ENCODE measurements at regions not wholly inside any gene's neighbourhood (a gene's known extent, or its start where the extent isn't known, plus 50 kb on each side); places are given as distances from the start of the nearest gene placed in this dataset.

GRCh38 chr2:105641389-105641811 lies 103.3 kb upstream of the NCK2 start:
- Histone ChIP-seq H3K27me3 (ENCODE audit: insufficient read depth, low read length) (peaks cover 85% of the 10 kb centered on the region), H3K79me2 (ENCODE audit: control insufficient read depth, insufficient read depth, low read length, unreplicated experiment) (no peaks in the 10 kb centered on the region), H3K4me1 (ENCODE audit: control insufficient read depth, insufficient read depth, low read length, unreplicated experiment) (peaks cover 6% of the 10 kb centered on the region), H3K36me3 (ENCODE audit: insufficient read depth, low read length) (no peaks in the 10 kb centered on the region), H3K27ac (ENCODE audit: low read depth, low read length) (no peak overlapping the region), H2AFZ (ENCODE audit: low read length, unreplicated experiment) (no peak overlapping the region), H3K4me3 (ENCODE audit: low read depth, low read length) (no peak overlapping the region)

- no peaks in the 10 kb centered on the region for H3K36me3 ChIP-seq (ENCODE audit: insufficient read depth, low read length)
- no peak overlapping the region for H2AFZ ChIP-seq (ENCODE audit: low read length, unreplicated experiment)
- no peak overlapping the region for H3K27ac ChIP-seq (ENCODE audit: low read depth, low read length)
- H3K4me1 ChIP-seq (ENCODE audit: control insufficient read depth, insufficient read depth, low read length, unreplicated experiment): peaks cover 6% of the 10 kb centered on the region
- peaks cover 83% of the 10 kb centered on the region for H3K27me3 ChIP-seq (ENCODE audit: insufficient read depth, low read length)
- H3K79me2 ChIP-seq (ENCODE audit: control insufficient read depth, insufficient read depth, low read length, unreplicated experiment): no peaks in the 10 kb centered on the region
- no peak overlapping the region for H3K4me3 ChIP-seq (ENCODE audit: low read depth, low read length)
These were observed 104.5 kb upstream of the NCK2 start for GRCh38 chr2:105640246-105640645.

- no peaks in the 10 kb centered on the region for H3K79me2 ChIP-seq (ENCODE audit: control insufficient read depth, insufficient read depth, low read length, unreplicated experiment)
- no peak overlapping the region for H3K4me3 ChIP-seq (ENCODE audit: low read depth, low read length)
- H2AFZ ChIP-seq (ENCODE audit: low read length, unreplicated experiment): no peak overlapping the region
- H3K36me3 ChIP-seq (ENCODE audit: insufficient read depth, low read length): no peaks in the 10 kb centered on the region
- H3K27me3 ChIP-seq (ENCODE audit: insufficient read depth, low read length): peaks cover 80% of the 10 kb centered on the region
- H3K4me1 ChIP-seq (ENCODE audit: control insufficient read depth, insufficient read depth, low read length, unreplicated experiment): no peaks in the 10 kb centered on the region
- no peak overlapping the region for H3K27ac ChIP-seq (ENCODE audit: low read depth, low read length)
These were observed 108.5 kb upstream of the NCK2 start for GRCh38 chr2:105636109-105636740.

GRCh38 chr2:105635564-105635963 lies 109.1 kb upstream of the NCK2 start:
- no peaks in the 10 kb centered on the region for H3K79me2 ChIP-seq (ENCODE audit: control insufficient read depth, insufficient read depth, low read length, unreplicated experiment)
- no peaks in the 10 kb centered on the region for H3K4me1 ChIP-seq (ENCODE audit: control insufficient read depth, insufficient read depth, low read length, unreplicated experiment)
- no peak overlapping the region for H2AFZ ChIP-seq (ENCODE audit: low read length, unreplicated experiment)
- no peaks in the 10 kb centered on the region for H3K36me3 ChIP-seq (ENCODE audit: insufficient read depth, low read length)
- peaks cover 80% of the 10 kb centered on the region for H3K27me3 ChIP-seq (ENCODE audit: insufficient read depth, low read length)
- H3K27ac ChIP-seq (ENCODE audit: low read depth, low read length): no peak overlapping the region
- H3K4me3 ChIP-seq (ENCODE audit: low read depth, low read length): no peak overlapping the region

GRCh38 chr2:105634198-105634597 lies 110.5 kb upstream of the NCK2 start:
- Histone ChIP-seq H3K27me3 (ENCODE audit: insufficient read depth, low read length) (peaks cover 85% of the 10 kb centered on the region), H3K79me2 (ENCODE audit: control insufficient read depth, insufficient read depth, low read length, unreplicated experiment) (no peaks in the 10 kb centered on the region), H3K36me3 (ENCODE audit: insufficient read depth, low read length) (no peaks in the 10 kb centered on the region), H2AFZ (ENCODE audit: low read length, unreplicated experiment) (no peak overlapping the region), H3K4me1 (ENCODE audit: control insufficient read depth, insufficient read depth, low read length, unreplicated experiment) (no peaks in the 10 kb centered on the region), H3K27ac (ENCODE audit: low read depth, low read length) (no peak overlapping the region), H3K4me3 (ENCODE audit: low read depth, low read length) (no peak overlapping the region)

- Histone ChIP-seq H3K4me3 (ENCODE audit: low read depth, low read length) (no peak overlapping the region), H3K36me3 (ENCODE audit: insufficient read depth, low read length) (no peaks in the 10 kb centered on the region), H2AFZ (ENCODE audit: low read length, unreplicated experiment) (no peak overlapping the region), H3K4me1 (ENCODE audit: control insufficient read depth, insufficient read depth, low read length, unreplicated experiment) (no peaks in the 10 kb centered on the region), H3K27ac (ENCODE audit: low read depth, low read length) (no peak overlapping the region), H3K27me3 (ENCODE audit: insufficient read depth, low read length) (peaks cover 94% of the 10 kb centered on the region), H3K79me2 (ENCODE audit: control insufficient read depth, insufficient read depth, low read length, unreplicated experiment) (no peaks in the 10 kb centered on the region)
These were observed 112.8 kb upstream of the NCK2 start for GRCh38 chr2:105631922-105632321.

- H3K27ac ChIP-seq (ENCODE audit: low read depth, low read length): no peak overlapping the region
- no peaks in the 10 kb centered on the region for H3K36me3 ChIP-seq (ENCODE audit: insufficient read depth, low read length)
- H3K4me3 ChIP-seq (ENCODE audit: low read depth, low read length): no peak overlapping the region
- H3K4me1 ChIP-seq (ENCODE audit: control insufficient read depth, insufficient read depth, low read length, unreplicated experiment): no peaks in the 10 kb centered on the region
- peaks cover 94% of the 10 kb centered on the region for H3K27me3 ChIP-seq (ENCODE audit: insufficient read depth, low read length)
- no peaks in the 10 kb centered on the region for H3K79me2 ChIP-seq (ENCODE audit: control insufficient read depth, insufficient read depth, low read length, unreplicated experiment)
- H2AFZ ChIP-seq (ENCODE audit: low read length, unreplicated experiment): no peak overlapping the region
These were observed 113.7 kb upstream of the NCK2 start for GRCh38 chr2:105631011-105631410.

GRCh38 chr2:105629634-105630033 lies 115.1 kb upstream of the NCK2 start:
- Histone ChIP-seq H3K27ac (ENCODE audit: low read depth, low read length) (no peak overlapping the region), H3K36me3 (ENCODE audit: insufficient read depth, low read length) (no peaks in the 10 kb centered on the region), H3K79me2 (ENCODE audit: control insufficient read depth, insufficient read depth, low read length, unreplicated experiment) (no peaks in the 10 kb centered on the region), H3K27me3 (ENCODE audit: insufficient read depth, low read length) (peaks cover 99% of the 10 kb centered on the region), H3K4me1 (ENCODE audit: control insufficient read depth, insufficient read depth, low read length, unreplicated experiment) (no peaks in the 10 kb centered on the region), H2AFZ (ENCODE audit: low read length, unreplicated experiment) (no peak overlapping the region), H3K4me3 (ENCODE audit: low read depth, low read length) (no peak overlapping the region)

- H3K4me1 ChIP-seq (ENCODE audit: control insufficient read depth, insufficient read depth, low read length, unreplicated experiment): no peaks in the 10 kb centered on the region
- H3K27me3 ChIP-seq (ENCODE audit: insufficient read depth, low read length): peaks cover 93% of the 10 kb centered on the region
- no peak overlapping the region for H3K4me3 ChIP-seq (ENCODE audit: low read depth, low read length)
- no peaks in the 10 kb centered on the region for H3K36me3 ChIP-seq (ENCODE audit: insufficient read depth, low read length)
- no peaks in the 10 kb centered on the region for H3K79me2 ChIP-seq (ENCODE audit: control insufficient read depth, insufficient read depth, low read length, unreplicated experiment)
- no peak overlapping the region for H2AFZ ChIP-seq (ENCODE audit: low read length, unreplicated experiment)
- H3K27ac ChIP-seq (ENCODE audit: low read depth, low read length): no peak overlapping the region
These were observed 117.2 kb upstream of the NCK2 start for GRCh38 chr2:105627534-105627933.

GRCh38 chr2:105626966-105627340 lies 117.8 kb upstream of the NCK2 start:
- H3K4me3 ChIP-seq (ENCODE audit: low read depth, low read length): no peak overlapping the region
- peaks cover 91% of the 10 kb centered on the region for H3K27me3 ChIP-seq (ENCODE audit: insufficient read depth, low read length)
- H3K36me3 ChIP-seq (ENCODE audit: insufficient read depth, low read length): no peaks in the 10 kb centered on the region
- no peaks in the 10 kb centered on the region for H3K79me2 ChIP-seq (ENCODE audit: control insufficient read depth, insufficient read depth, low read length, unreplicated experiment)
- H3K4me1 ChIP-seq (ENCODE audit: control insufficient read depth, insufficient read depth, low read length, unreplicated experiment): no peaks in the 10 kb centered on the region
- H2AFZ ChIP-seq (ENCODE audit: low read length, unreplicated experiment): no peak overlapping the region
- H3K27ac ChIP-seq (ENCODE audit: low read depth, low read length): no peak overlapping the region

GRCh38 chr2:105626212-105626965 lies 118.3 kb upstream of the NCK2 start:
- Histone ChIP-seq H3K27me3 (ENCODE audit: insufficient read depth, low read length) (peaks cover 91% of the 10 kb centered on the region), H3K79me2 (ENCODE audit: control insufficient read depth, insufficient read depth, low read length, unreplicated experiment) (no peaks in the 10 kb centered on the region), H3K4me3 (ENCODE audit: low read depth, low read length) (no peak overlapping the region), H2AFZ (ENCODE audit: low read length, unreplicated experiment) (no peak overlapping the region), H3K4me1 (ENCODE audit: control insufficient read depth, insufficient read depth, low read length, unreplicated experiment) (no peaks in the 10 kb centered on the region), H3K36me3 (ENCODE audit: insufficient read depth, low read length) (no peaks in the 10 kb centered on the region), H3K27ac (ENCODE audit: low read depth, low read length) (no peak overlapping the region)
